ENCODE measurements at regions not wholly inside any gene's neighbourhood (a gene's known extent, or its start where the extent isn't known, plus 50 kb on each side); places are given as distances from the start of the nearest gene placed in this dataset.

- 73% methylated on average over 10 of the region's 10 CpGs for WGBS, 2 donors
- H3K9me3 ChIP-seq (ENCODE audit: control insufficient read depth in 2 of 2, insufficient read depth in 1 of 2, low read depth in 1 of 2, low read length in 1 of 2) = peaks cover 0 to 2% of the 10 kb centered on the region in 2 donors
- no peaks in the 10 kb centered on the region for H3K36me3 ChIP-seq (ENCODE audit: control insufficient read depth in 2 of 2, insufficient read depth in 2 of 2, low read length in 1 of 2)
- no peak overlapping the region for H3K4me3 ChIP-seq (ENCODE audit: low read depth in 1 of 2, low read length in 2 of 2)
- H3K27ac ChIP-seq (ENCODE audit: low read depth in 2 of 2, low read length in 1 of 2) = no peak overlapping the region
- H3K4me1 ChIP-seq (ENCODE audit: control insufficient read depth in 2 of 2, insufficient read depth in 2 of 2, low read length in 1 of 2) = no peaks in the 10 kb centered on the region
- H3K27me3 ChIP-seq (ENCODE audit: control insufficient read depth in 1 of 2, insufficient read depth in 2 of 2, low read length in 2 of 2) = peaks cover 0 to 2% of the 10 kb centered on the region in 2 donors
These were observed 173.1 kb upstream of the GALNT2 start for GRCh38 chr1:229893762-229894444.

- Histone ChIP-seq H3K4me1 (ENCODE audit: control insufficient read depth in 2 of 2, insufficient read depth in 2 of 2, low read length in 1 of 2) (no peaks in the 10 kb centered on the region), H3K4me3 (ENCODE audit: low read depth in 1 of 2, low read length in 2 of 2) (no peak overlapping the region), H3K36me3 (ENCODE audit: control insufficient read depth in 2 of 2, insufficient read depth in 2 of 2, low read length in 1 of 2) (no peaks in the 10 kb centered on the region), H3K27me3 (ENCODE audit: control insufficient read depth in 1 of 2, insufficient read depth in 2 of 2, low read length in 2 of 2) (peaks cover 0 to 2% of the 10 kb centered on the region in 2 donors), H3K27ac (ENCODE audit: low read depth in 2 of 2, low read length in 1 of 2) (no peak overlapping the region), H3K9me3 (ENCODE audit: control insufficient read depth in 2 of 2, insufficient read depth in 1 of 2, low read depth in 1 of 2, low read length in 1 of 2) (peaks cover 0 to 2% of the 10 kb centered on the region in 2 donors)
These were observed 172.5 kb upstream of the GALNT2 start for GRCh38 chr1:229894532-229894931.

- H3K27me3 ChIP-seq (ENCODE audit: control insufficient read depth in 1 of 2, insufficient read depth in 2 of 2, low read length in 2 of 2) = peaks cover 0 to 2% of the 10 kb centered on the region in 2 donors
- H3K9me3 ChIP-seq (ENCODE audit: control insufficient read depth in 2 of 2, insufficient read depth in 1 of 2, low read depth in 1 of 2, low read length in 1 of 2) = peaks cover 0 to 2% of the 10 kb centered on the region in 2 donors
- 87 to 90% methylated on average over 3 of the region's 3 CpGs for WGBS, 2 donors
- no peaks in the 10 kb centered on the region for H3K4me1 ChIP-seq (ENCODE audit: control insufficient read depth in 2 of 2, insufficient read depth in 2 of 2, low read length in 1 of 2)
- no peaks in the 10 kb centered on the region for H3K36me3 ChIP-seq (ENCODE audit: control insufficient read depth in 2 of 2, insufficient read depth in 2 of 2, low read length in 1 of 2)
- H3K27ac ChIP-seq (ENCODE audit: low read depth in 2 of 2, low read length in 1 of 2) = no peak overlapping the region
- H3K4me3 ChIP-seq (ENCODE audit: low read depth in 1 of 2, low read length in 2 of 2) = no peak overlapping the region
These were observed 171.4 kb upstream of the GALNT2 start for GRCh38 chr1:229895605-229896004.

- Histone ChIP-seq H3K27ac (ENCODE audit: low read depth in 2 of 2, low read length in 1 of 2) (no peak overlapping the region), H3K4me1 (ENCODE audit: control insufficient read depth in 2 of 2, insufficient read depth in 2 of 2, low read length in 1 of 2) (no peaks in the 10 kb centered on the region), H3K27me3 (ENCODE audit: control insufficient read depth in 1 of 2, insufficient read depth in 2 of 2, low read length in 2 of 2) (peaks cover 0 to 2% of the 10 kb centered on the region in 2 donors), H3K36me3 (ENCODE audit: control insufficient read depth in 2 of 2, insufficient read depth in 2 of 2, low read length in 1 of 2) (no peaks in the 10 kb centered on the region), H3K4me3 (ENCODE audit: low read depth in 1 of 2, low read length in 2 of 2) (no peak overlapping the region), H3K9me3 (ENCODE audit: control insufficient read depth in 2 of 2, insufficient read depth in 1 of 2, low read depth in 1 of 2, low read length in 1 of 2) (peaks cover 0 to 2% of the 10 kb centered on the region in 2 donors)
- 65 to 75% methylated on average over 2 of the region's 2 CpGs for WGBS, 2 donors
These were observed 170.7 kb upstream of the GALNT2 start for GRCh38 chr1:229896306-229896705.

- peaks cover 0 to 2% of the 10 kb centered on the region in 2 donors for H3K9me3 ChIP-seq (ENCODE audit: control insufficient read depth in 2 of 2, insufficient read depth in 1 of 2, low read depth in 1 of 2, low read length in 1 of 2)
- H3K4me3 ChIP-seq (ENCODE audit: low read depth in 1 of 2, low read length in 2 of 2) = no peak overlapping the region
- H3K27ac ChIP-seq (ENCODE audit: low read depth in 2 of 2, low read length in 1 of 2) = no peak overlapping the region
- WGBS, 2 donors = 92% methylated on average over 5 of the region's 5 CpGs
- peaks cover 0 to 2% of the 10 kb centered on the region in 2 donors for H3K27me3 ChIP-seq (ENCODE audit: control insufficient read depth in 1 of 2, insufficient read depth in 2 of 2, low read length in 2 of 2)
- no peaks in the 10 kb centered on the region for H3K36me3 ChIP-seq (ENCODE audit: control insufficient read depth in 2 of 2, insufficient read depth in 2 of 2, low read length in 1 of 2)
- H3K4me1 ChIP-seq (ENCODE audit: control insufficient read depth in 2 of 2, insufficient read depth in 2 of 2, low read length in 1 of 2) = no peaks in the 10 kb centered on the region
These were observed 170.2 kb upstream of the GALNT2 start for GRCh38 chr1:229896861-229897260.

- 46 to 57% methylated on average over 8 of the region's 8 CpGs for WGBS, 2 donors
- Histone ChIP-seq H3K27me3 (ENCODE audit: control insufficient read depth in 1 of 2, insufficient read depth in 2 of 2, low read length in 2 of 2) (peaks cover 0 to 2% of the 10 kb centered on the region in 2 donors), H3K9me3 (ENCODE audit: control insufficient read depth in 2 of 2, insufficient read depth in 1 of 2, low read depth in 1 of 2, low read length in 1 of 2) (peaks cover 0 to 2% of the 10 kb centered on the region in 2 donors), H3K27ac (ENCODE audit: low read depth in 2 of 2, low read length in 1 of 2) (no peak overlapping the region), H3K36me3 (ENCODE audit: control insufficient read depth in 2 of 2, insufficient read depth in 2 of 2, low read length in 1 of 2) (no peaks in the 10 kb centered on the region), H3K4me3 (ENCODE audit: low read depth in 1 of 2, low read length in 2 of 2) (no peak overlapping the region), H3K4me1 (ENCODE audit: control insufficient read depth in 2 of 2, insufficient read depth in 2 of 2, low read length in 1 of 2) (no peaks in the 10 kb centered on the region)
These were observed 169.5 kb upstream of the GALNT2 start for GRCh38 chr1:229897501-229897900.

GRCh38 chr1:229900220-229900619 is 166.8 kb upstream of the GALNT2 start:
- Histone ChIP-seq H3K27ac (ENCODE audit: low read depth in 2 of 2, low read length in 1 of 2) (no peak overlapping the region), H3K27me3 (ENCODE audit: control insufficient read depth in 1 of 2, insufficient read depth in 2 of 2, low read length in 2 of 2) (peaks cover 0 to 2% of the 10 kb centered on the region in 2 donors), H3K9me3 (ENCODE audit: control insufficient read depth in 2 of 2, insufficient read depth in 1 of 2, low read depth in 1 of 2, low read length in 1 of 2) (peaks cover 0 to 2% of the 10 kb centered on the region in 2 donors), H3K4me1 (ENCODE audit: control insufficient read depth in 2 of 2, insufficient read depth in 2 of 2, low read length in 1 of 2) (no peaks in the 10 kb centered on the region), H3K36me3 (ENCODE audit: control insufficient read depth in 2 of 2, insufficient read depth in 2 of 2, low read length in 1 of 2) (no peaks in the 10 kb centered on the region), H3K4me3 (ENCODE audit: low read depth in 1 of 2, low read length in 2 of 2) (no peak overlapping the region)
- 90 to 100% methylated on average over 1 of the region's 1 CpG for WGBS, 2 donors

- H3K4me3 ChIP-seq (ENCODE audit: low read depth in 1 of 2, low read length in 2 of 2) = no peak overlapping the region
- H3K4me1 ChIP-seq (ENCODE audit: control insufficient read depth in 2 of 2, insufficient read depth in 2 of 2, low read length in 1 of 2) = no peaks in the 10 kb centered on the region
- H3K36me3 ChIP-seq (ENCODE audit: control insufficient read depth in 2 of 2, insufficient read depth in 2 of 2, low read length in 1 of 2) = no peaks in the 10 kb centered on the region
- 52 to 61% methylated on average over 7 of the region's 7 CpGs for WGBS, 2 donors
- no peaks in the 10 kb centered on the region for H3K9me3 ChIP-seq (ENCODE audit: control insufficient read depth in 2 of 2, insufficient read depth in 1 of 2, low read depth in 1 of 2, low read length in 1 of 2)
- no peak overlapping the region for H3K27ac ChIP-seq (ENCODE audit: low read depth in 2 of 2, low read length in 1 of 2)
- H3K27me3 ChIP-seq (ENCODE audit: control insufficient read depth in 1 of 2, insufficient read depth in 2 of 2, low read length in 2 of 2) = no peaks in the 10 kb centered on the region
These were observed 161.9 kb upstream of the GALNT2 start for GRCh38 chr1:229905031-229905545.

GRCh38 chr1:229905652-229906051 is 161.4 kb upstream of the GALNT2 start:
- H3K36me3 ChIP-seq (ENCODE audit: control insufficient read depth in 2 of 2, insufficient read depth in 2 of 2, low read length in 1 of 2) = no peaks in the 10 kb centered on the region
- 79 to 82% methylated on average over 1 of the region's 1 CpG for WGBS, 2 donors
- H3K4me3 ChIP-seq (ENCODE audit: low read depth in 1 of 2, low read length in 2 of 2) = no peak overlapping the region

More at GRCh38 chr1:229905652-229906051, 161.4 kb upstream of the GALNT2 start:
- H3K4me1 ChIP-seq (ENCODE audit: control insufficient read depth in 2 of 2, insufficient read depth in 2 of 2, low read length in 1 of 2) = no peaks in the 10 kb centered on the region
- H3K27me3 ChIP-seq (ENCODE audit: control insufficient read depth in 1 of 2, insufficient read depth in 2 of 2, low read length in 2 of 2) = no peaks in the 10 kb centered on the region
- H3K9me3 ChIP-seq (ENCODE audit: control insufficient read depth in 2 of 2, insufficient read depth in 1 of 2, low read depth in 1 of 2, low read length in 1 of 2) = no peaks in the 10 kb centered on the region
- no peak overlapping the region for H3K27ac ChIP-seq (ENCODE audit: low read depth in 2 of 2, low read length in 1 of 2)

Measured in esophagus (tissue), 2 donors.